Glutamatergic neuron (in vitro differentiated cells): ENCODE measurements at regions not wholly inside any gene's neighbourhood (a gene's known extent, or its start where the extent isn't known, plus 50 kb on each side); places are given as distances from the start of the nearest gene placed in this dataset.

Experiments
- DNase-seq: peaks from one replicate; pipeline ENCODE4 v3.0.0; 2022
- H3K27ac Mint-ChIP-seq: one replicate; pipeline ENCODE4 v1.8.0; 2020; ENCODE audit warnings: mild to moderate bottlenecking, mixed read lengths, inconsistent platforms; ENCODE audit not compliant: unreplicated experiment
- H3K27me3 Mint-ChIP-seq: one replicate; pipeline ENCODE4 v1.8.0; 2020; ENCODE audit warnings: mild to moderate bottlenecking, moderate library complexity, mixed read lengths, inconsistent platforms; ENCODE audit not compliant: unreplicated experiment
- H3K36me3 Mint-ChIP-seq: one replicate; pipeline ENCODE4 v1.8.0; 2020; ENCODE audit warnings: mild to moderate bottlenecking, mixed read lengths, inconsistent platforms; ENCODE audit not compliant: unreplicated experiment
- H3K4me1 Mint-ChIP-seq: one replicate; pipeline ENCODE4 v1.8.0; 2020; ENCODE audit warnings: mild to moderate bottlenecking, low read depth, mixed read lengths, inconsistent platforms; ENCODE audit not compliant: unreplicated experiment
- H3K4me3 Mint-ChIP-seq: one replicate; pipeline ENCODE4 v1.8.0; 2020; ENCODE audit warnings: mild to moderate bottlenecking, mixed read lengths, inconsistent platforms; ENCODE audit not compliant: unreplicated experiment
- H3K9me3 Mint-ChIP-seq: one replicate; pipeline ENCODE4 v1.8.0; 2020; ENCODE audit warnings: mild to moderate bottlenecking, moderate library complexity, mixed read lengths, inconsistent platforms; ENCODE audit not compliant: unreplicated experiment
- CTCF ChIP-seq: fragments of 200-600 bp; sonication (generic); IDR thresholded peaks from one replicate; pipeline ENCODE4 v1.5.0; 2021; ENCODE audit not compliant: partially characterized antibody, unreplicated experiment

GRCh38 chr4:7126981-7127380 lies 59.1 kb upstream of the GRPEL1 start:
- Mint-ChIP-seq H3K9me3 (peaks cover 4% of the 10 kb centered on the region), H3K4me1 (peaks cover 5% of the 10 kb centered on the region), H3K27me3 (peaks cover 2% of the 10 kb centered on the region), H3K4me3 (no peak overlapping the region), H3K27ac (peak overlapping the region; percentile 48), H3K36me3 (no peaks in the 10 kb centered on the region)
- no peak for TF ChIP-seq CTCF
- no peak for DNase-seq

GRCh38 chr4:7124689-7125442 lies 57.0 kb upstream of the GRPEL1 start:
- peaks cover 4% of the 10 kb centered on the region for H3K27me3 Mint-ChIP-seq
- H3K9me3 Mint-ChIP-seq, result peaks cover 4% of the 10 kb centered on the region
- H3K27ac Mint-ChIP-seq, result peak overlapping the region; percentile 48
- DNase-seq, result no peak
- H3K4me1 Mint-ChIP-seq, result peaks cover 5% of the 10 kb centered on the region
- H3K36me3 Mint-ChIP-seq, result no peaks in the 10 kb centered on the region
- TF ChIP-seq CTCF, result no peak
- H3K4me3 Mint-ChIP-seq, result no peak overlapping the region

- peaks cover 7% of the 10 kb centered on the region for H3K36me3 Mint-ChIP-seq
- peaks cover 3% of the 10 kb centered on the region for H3K4me1 Mint-ChIP-seq
- TF ChIP-seq CTCF, result no peak
- H3K4me3 Mint-ChIP-seq, result no peak overlapping the region
- no peak for DNase-seq
- H3K9me3 Mint-ChIP-seq, result peaks cover 6% of the 10 kb centered on the region
- H3K27me3 Mint-ChIP-seq, result peaks cover 6% of the 10 kb centered on the region
- H3K27ac Mint-ChIP-seq, result no peak overlapping the region
These were observed 54.2 kb upstream of the GRPEL1 start for GRCh38 chr4:7121866-7122653.

GRCh38 chr4:7121174-7121573 lies 53.3 kb upstream of the GRPEL1 start:
- H3K27ac Mint-ChIP-seq, result no peak overlapping the region
- H3K9me3 Mint-ChIP-seq, result peaks cover 4% of the 10 kb centered on the region
- peaks cover 6% of the 10 kb centered on the region for H3K27me3 Mint-ChIP-seq

More at GRCh38 chr4:7121174-7121573, 53.3 kb upstream of the GRPEL1 start:
- no peak for DNase-seq
- Mint-ChIP-seq H3K4me3 (no peak overlapping the region), H3K36me3 (peaks cover 7% of the 10 kb centered on the region), H3K4me1 (peaks cover 2% of the 10 kb centered on the region)
- no peak for TF ChIP-seq CTCF
